SK-N-MC (cell line): ENCODE measurements at regions not wholly inside any gene's neighbourhood (a gene's known extent, or its start where the extent isn't known, plus 50 kb on each side); places are given as distances from the start of the nearest gene placed in this dataset.
"Not testable (repeated sequence)": the region's sequence is repeated elsewhere in the genome, so short reads cannot be mapped to it uniquely, and the experiment has no call there.

Experiments
- EZH2 ChIP-seq: fragments of 200-600 bp; sonication (generic); IDR thresholded peaks from one replicate; pipeline ENCODE4 v1.6.1; 2017; ENCODE audit warnings: antibody characterized with exemption
- FOXP2 ChIP-seq: optimal IDR thresholded peaks from 2 replicates; pipeline ENCODE3; 2011; ENCODE audit warnings: mild to moderate bottlenecking, moderate library complexity; ENCODE audit not compliant: insufficient read depth; ENCODE audit errors: extremely low read length, control extremely low read depth
- POLR2AphosphoS5 ChIP-seq: IDR thresholded peaks from 2 replicates; pipeline ENCODE4 v1.6.1; 2012; ENCODE audit warnings: mild to moderate bottlenecking, low read depth, low read length, borderline replicate concordance

GRCh38 chr3:13995216-13995615 lies 115.3 kb upstream of the WNT7A start:
- not testable (repeated sequence) for TF ChIP-seq POLR2AphosphoS5, EZH2, FOXP2
